Breast epithelium (tissue), 3 donors: ENCODE measurements at regions not wholly inside any gene's neighbourhood (a gene's known extent, or its start where the extent isn't known, plus 50 kb on each side); places are given as distances from the start of the nearest gene placed in this dataset.

Source experiments
- POLR2AphosphoS5 ChIP-seq, 3 donors: sonication (generic); formaldehyde crosslinking; IDR thresholded peaks; one replicate each; pipeline ENCODE4 v1.6.1; 2017; ENCODE audit warnings: antibody characterized with exemption in 3 of 3
- TF ChIP-seq, protein P1 (sequence below), 3 donors: fragments of 450-650 bp; IDR thresholded peaks; one replicate each; pipeline ENCODE4 v1.5.1; 2016 to 2017; ENCODE audit warnings: antibody characterized with exemption in 3 of 3, mild to moderate bottlenecking in 3 of 3, moderate library complexity in 3 of 3

DNA sequence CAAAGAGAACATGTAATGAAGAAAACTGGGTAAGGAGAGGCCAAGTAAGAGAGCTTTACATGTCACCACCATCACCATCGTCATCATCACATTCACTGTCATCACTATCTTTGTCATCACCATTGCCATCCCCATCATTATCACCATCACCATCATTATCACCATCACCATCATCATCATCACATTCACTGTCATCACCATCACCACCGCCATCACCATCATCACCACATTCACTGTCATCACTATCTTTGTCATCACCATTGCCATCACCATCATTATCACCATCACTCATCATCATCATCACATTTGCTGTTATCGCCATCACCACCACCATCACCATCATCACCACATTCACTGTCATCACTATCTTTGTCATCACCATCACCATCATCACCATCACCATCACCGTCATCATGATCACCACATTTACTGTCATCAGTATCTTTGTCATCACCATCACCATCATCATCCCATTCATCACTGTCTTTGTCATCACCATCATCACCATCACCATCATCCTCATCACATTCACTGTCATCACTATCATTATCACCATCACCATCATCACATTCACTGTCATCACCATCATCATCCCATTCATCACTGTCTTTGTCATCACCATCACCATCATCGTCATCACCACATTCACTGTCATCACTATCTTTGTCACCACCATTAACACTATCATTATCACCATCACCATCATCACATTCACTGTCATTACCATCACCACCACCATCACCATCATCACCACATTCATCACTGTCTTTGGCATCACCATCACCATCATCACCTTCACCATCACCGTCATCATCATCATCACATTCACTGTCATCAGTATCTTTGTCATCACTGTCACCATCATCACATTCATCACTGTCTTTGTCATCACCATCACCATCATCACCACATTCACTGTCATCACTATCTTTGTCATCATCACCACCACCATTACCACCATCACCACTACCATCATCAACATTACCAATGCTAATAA lies 172.3 kb downstream of the ERMARD start:
- no peak for TF ChIP-seq POLR2AphosphoS5 (IDR thresholded peaks at IDR 0.05)
- TF ChIP-seq, protein P1, sequence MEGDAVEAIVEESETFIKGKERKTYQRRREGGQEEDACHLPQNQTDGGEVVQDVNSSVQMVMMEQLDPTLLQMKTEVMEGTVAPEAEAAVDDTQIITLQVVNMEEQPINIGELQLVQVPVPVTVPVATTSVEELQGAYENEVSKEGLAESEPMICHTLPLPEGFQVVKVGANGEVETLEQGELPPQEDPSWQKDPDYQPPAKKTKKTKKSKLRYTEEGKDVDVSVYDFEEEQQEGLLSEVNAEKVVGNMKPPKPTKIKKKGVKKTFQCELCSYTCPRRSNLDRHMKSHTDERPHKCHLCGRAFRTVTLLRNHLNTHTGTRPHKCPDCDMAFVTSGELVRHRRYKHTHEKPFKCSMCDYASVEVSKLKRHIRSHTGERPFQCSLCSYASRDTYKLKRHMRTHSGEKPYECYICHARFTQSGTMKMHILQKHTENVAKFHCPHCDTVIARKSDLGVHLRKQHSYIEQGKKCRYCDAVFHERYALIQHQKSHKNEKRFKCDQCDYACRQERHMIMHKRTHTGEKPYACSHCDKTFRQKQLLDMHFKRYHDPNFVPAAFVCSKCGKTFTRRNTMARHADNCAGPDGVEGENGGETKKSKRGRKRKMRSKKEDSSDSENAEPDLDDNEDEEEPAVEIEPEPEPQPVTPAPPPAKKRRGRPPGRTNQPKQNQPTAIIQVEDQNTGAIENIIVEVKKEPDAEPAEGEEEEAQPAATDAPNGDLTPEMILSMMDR (IDR thresholded peaks at IDR 0.05): no peak
